HG03060 (cell line): ENCODE measurements at regions not wholly inside any gene's neighbourhood (a gene's known extent, or its start where the extent isn't known, plus 50 kb on each side); places are given as distances from the start of the nearest gene placed in this dataset.

Source experiments
- ATAC-seq: cut with Tn5 transposase; IDR thresholded peaks from one replicate; pipeline ENCODE4 v1.9.1; 2021; ENCODE audit warnings: low read depth, moderate number of reproducible peaks; ENCODE audit not compliant: unreplicated experiment

- ATAC-seq: no peak
Measured at GRCh38 chr1:5231541-5232315, 577.3 kb downstream of the AJAP1 start.

- no peak for ATAC-seq
Measured at GRCh38 chr1:5227114-5227513, 572.7 kb downstream of the AJAP1 start.

GRCh38 chr1:5225707-5226704 is 571.6 kb downstream of the AJAP1 start:
- ATAC-seq: no peak

GRCh38 chr1:5223206-5223605 is 568.8 kb downstream of the AJAP1 start:
- no peak for ATAC-seq

GRCh38 chr1:5222626-5223025 is 568.2 kb downstream of the AJAP1 start:
- ATAC-seq: no peak

- no peak for ATAC-seq
Measured at GRCh38 chr1:5221451-5221850, 567.0 kb downstream of the AJAP1 start.

GRCh38 chr1:5220821-5221220 is 566.4 kb downstream of the AJAP1 start:
- ATAC-seq: no peak

- ATAC-seq: no peak
Measured at GRCh38 chr1:5220421-5220820, 566.0 kb downstream of the AJAP1 start.

GRCh38 chr1:5200006-5200405 is 545.6 kb downstream of the AJAP1 start:
- ATAC-seq: no peak

GRCh38 chr1:5198328-5198727 is 543.9 kb downstream of the AJAP1 start:
- ATAC-seq: no peak

GRCh38 chr1:5191470-5191869 is 537.1 kb downstream of the AJAP1 start:
- no peak for ATAC-seq

- no peak for ATAC-seq
Measured at GRCh38 chr1:5189384-5189783, 535.0 kb downstream of the AJAP1 start.

GRCh38 chr1:5165762-5166161 is 511.4 kb downstream of the AJAP1 start:
- ATAC-seq: no peak

- ATAC-seq: no peak
Measured at GRCh38 chr1:5164158-5164557, 509.7 kb downstream of the AJAP1 start.

- no peak for ATAC-seq
Measured at GRCh38 chr1:5161372-5161771, 507.0 kb downstream of the AJAP1 start.

GRCh38 chr1:5157175-5157574 is 502.8 kb downstream of the AJAP1 start:
- no peak for ATAC-seq

GRCh38 chr1:5156416-5157120 is 502.2 kb downstream of the AJAP1 start:
- no peak for ATAC-seq

- ATAC-seq: no peak
Measured at GRCh38 chr1:5151511-5151910, 497.1 kb downstream of the AJAP1 start.

GRCh38 chr1:5150191-5150590 is 495.8 kb downstream of the AJAP1 start:
- no peak for ATAC-seq

- no peak for ATAC-seq
Measured at GRCh38 chr1:5147806-5148205, 493.4 kb downstream of the AJAP1 start.

- no peak for ATAC-seq
Measured at GRCh38 chr1:5142389-5142788, 488.0 kb downstream of the AJAP1 start.
